ENCODE measurements at regions not wholly inside any gene's neighbourhood (a gene's known extent, or its start where the extent isn't known, plus 50 kb on each side); places are given as distances from the start of the nearest gene placed in this dataset.
"Not testable (repeated sequence)": the region's sequence is repeated elsewhere in the genome, so short reads cannot be mapped to it uniquely, and the experiment has no call there.

- DNase-seq = no peak
Measured at GRCh38 chr14:28297559-28297958, 469.0 kb upstream of the FOXG1 start.

GRCh38 chr14:28298156-28298555 is 468.4 kb upstream of the FOXG1 start:
- peak; percentile 16 for DNase-seq

GRCh38 chr14:28299227-28299626 is 467.4 kb upstream of the FOXG1 start:
- no peak for DNase-seq

- peak; percentile 15 for DNase-seq
Measured at GRCh38 chr14:28300356-28300755, 466.2 kb upstream of the FOXG1 start.

- DNase-seq = no peak
Measured at GRCh38 chr14:28301179-28301578, 465.4 kb upstream of the FOXG1 start.

- DNase-seq = peak; percentile 35
Measured at GRCh38 chr14:28303248-28303647, 463.3 kb upstream of the FOXG1 start.

- no peak for DNase-seq
Measured at GRCh38 chr14:28305938-28306337, 460.6 kb upstream of the FOXG1 start.

GRCh38 chr14:28307506-28307905 is 459.1 kb upstream of the FOXG1 start:
- no peak for DNase-seq

- DNase-seq = peak; percentile 82
Measured at GRCh38 chr14:28308734-28309133, 457.9 kb upstream of the FOXG1 start.

- DNase-seq = not testable (repeated sequence)
Measured at GRCh38 chr14:28317890-28318675, 448.5 kb upstream of the FOXG1 start.

GRCh38 chr14:28321475-28322244 is 444.9 kb upstream of the FOXG1 start:
- peak; percentile 29 for DNase-seq

- no peak for DNase-seq
Measured at GRCh38 chr14:28323366-28323765, 443.2 kb upstream of the FOXG1 start.

- no peak for DNase-seq
Measured at GRCh38 chr14:28323951-28324741, 442.4 kb upstream of the FOXG1 start.

GRCh38 chr14:28340816-28341215 is 425.8 kb upstream of the FOXG1 start:
- no peak for DNase-seq

GRCh38 chr14:28344381-28344780 is 422.2 kb upstream of the FOXG1 start:
- peak; percentile 27 for DNase-seq

GRCh38 chr14:28348797-28349196 is 417.8 kb upstream of the FOXG1 start:
- no peak for DNase-seq

- DNase-seq = no peak
Measured at GRCh38 chr14:28356819-28357218, 409.8 kb upstream of the FOXG1 start.

- no peak for DNase-seq
Measured at GRCh38 chr14:28361486-28361885, 405.1 kb upstream of the FOXG1 start.

- DNase-seq = no peak
Measured at GRCh38 chr14:28365510-28365909, 401.1 kb upstream of the FOXG1 start.

- DNase-seq = no peak
Measured at GRCh38 chr14:28373721-28374120, 392.9 kb upstream of the FOXG1 start.

GRCh38 chr14:28375295-28375694 is 391.3 kb upstream of the FOXG1 start:
- DNase-seq = peak; percentile 28

- DNase-seq = peak; percentile 29
Measured at GRCh38 chr14:28381656-28382055, 384.9 kb upstream of the FOXG1 start.

- DNase-seq = peak; percentile 86
Measured at GRCh38 chr14:28382444-28383190, 384.0 kb upstream of the FOXG1 start.

Measured in fibroblast of skin of right biceps (primary cell).